DMS153 treated with DMSO at 0.1 percent for 48 hours (cell line): ENCODE measurements at regions not wholly inside any gene's neighbourhood (a gene's known extent, or its start where the extent isn't known, plus 50 kb on each side); places are given as distances from the start of the nearest gene placed in this dataset.

ENCODE experiments used
- DNase-seq: peaks from one replicate; lab custom pipeline; 2025; ENCODE audit not compliant: unreplicated experiment; lab: John Stamatoyannopoulos, UW

GRCh38 chr1:229047840-229048620, 222.9 kb upstream of the RAB4A start:
- DNase-seq, result no peak

- no peak for DNase-seq
Measured at GRCh38 chr1:229048896-229049295, 222.0 kb upstream of the RAB4A start.

- no peak for DNase-seq
Measured at GRCh38 chr1:229056046-229056445, 214.9 kb upstream of the RAB4A start.

GRCh38 chr1:229058111-229058561, 212.8 kb upstream of the RAB4A start:
- peak; percentile 84 for DNase-seq

- DNase-seq, result peak; percentile 84
Measured at GRCh38 chr1:229058729-229059128, 212.2 kb upstream of the RAB4A start.

GRCh38 chr1:229059671-229060539, 211.0 kb upstream of the RAB4A start:
- no peak for DNase-seq

- DNase-seq, result no peak
Measured at GRCh38 chr1:229062135-229062534, 208.8 kb upstream of the RAB4A start.

- DNase-seq, result no peak
Measured at GRCh38 chr1:229063154-229063773, 207.6 kb upstream of the RAB4A start.

GRCh38 chr1:229064320-229065168, 206.4 kb upstream of the RAB4A start:
- DNase-seq, result no peak

GRCh38 chr1:229065613-229066012, 205.3 kb upstream of the RAB4A start:
- no peak for DNase-seq

- no peak for DNase-seq
Measured at GRCh38 chr1:229066591-229066990, 204.3 kb upstream of the RAB4A start.

- DNase-seq, result no peak
Measured at GRCh38 chr1:229067546-229067945, 203.4 kb upstream of the RAB4A start.

GRCh38 chr1:229068270-229068987, 202.5 kb upstream of the RAB4A start:
- DNase-seq, result no peak

- no peak for DNase-seq
Measured at GRCh38 chr1:229069176-229069575, 201.7 kb upstream of the RAB4A start.

- DNase-seq, result peak; percentile 98
Measured at GRCh38 chr1:229070168-229070567, 200.7 kb upstream of the RAB4A start.

GRCh38 chr1:229073251-229073650, 197.7 kb upstream of the RAB4A start:
- DNase-seq, result no peak

GRCh38 chr1:229075217-229075616, 195.7 kb upstream of the RAB4A start:
- peak; percentile 34 for DNase-seq

GRCh38 chr1:229075716-229076115, 195.2 kb upstream of the RAB4A start:
- DNase-seq, result no peak

GRCh38 chr1:229076195-229076594, 194.7 kb upstream of the RAB4A start:
- no peak for DNase-seq

GRCh38 chr1:229079016-229079595, 191.8 kb upstream of the RAB4A start:
- DNase-seq, result peak; percentile 90
